ENCODE measurements at regions not wholly inside any gene's neighbourhood (a gene's known extent, or its start where the extent isn't known, plus 50 kb on each side); places are given as distances from the start of the nearest gene placed in this dataset.

GRCh38 chr5:7991125-7991821, 122.3 kb downstream of the MTRR start:
- ChIA-PET CTCF (no interaction called here), POLR2A (no interaction called here), RAD21 (ENCODE audit: low non-redundant PET in 1 of 2, low total read pairs in 2 of 2, uncharacterized antibody in 2 of 2, unreplicated experiment in 2 of 2) (no interaction called here)
- TF ChIP-seq CEBPB (IDR thresholded peaks at IDR 0.05; ENCODE audit: low read depth) (no peak), ZFX (IDR thresholded peaks at IDR 0.05) (no peak), FOSL1 (IDR thresholded peaks at IDR 0.05; ENCODE audit: low read depth) (no peak), SP1 (IDR thresholded peaks at IDR 0.05; ENCODE audit: low read depth) (no peak), RAD21 (IDR thresholded peaks at IDR 0.05; ENCODE audit: low read depth) (no peak), EZH2 (IDR thresholded peaks at IDR 0.05) (no peak), POLR2AphosphoS5 (IDR thresholded peaks at IDR 0.05; ENCODE audit: low read depth, low read length) (no peak), YY1 (IDR thresholded peaks at IDR 0.05; ENCODE audit: extremely low read depth, insufficient replicate concordance, low read depth, low read length) (no peak)
- Histone ChIP-seq H4K20me1 (ENCODE audit: insufficient read depth) (no peaks in the 10 kb centered on the region), H3K27me3 (ENCODE audit: insufficient read depth, low read length) (no peaks in the 10 kb centered on the region), H3K36me3 (ENCODE audit: control insufficient read depth in 1 of 2, insufficient read depth in 2 of 2, low read length in 2 of 2) (no peaks in the 10 kb centered on the region), H3K27ac (ENCODE audit: low read depth, low read length) (no peak overlapping the region), H3K4me1 (ENCODE audit: control insufficient read depth in 1 of 2, insufficient read depth in 2 of 2, low read length in 2 of 2) (0 out of 4 replicates have a peak, but pooled peaks cover 0 to 4% of the 10 kb centered on the region in 2 experiments), H3K4me2 (ENCODE audit: low read length) (peak overlapping the region; percentile 37), H3K9me3 (ENCODE audit: control insufficient read depth in 1 of 2, insufficient read depth in 1 of 2, low read depth in 1 of 2, low read length in 2 of 2) (no peaks in the 10 kb centered on the region), H3K4me3 (replicated peaks in 1 of 2; ENCODE audit: low read depth in 1 of 2, low read length in 2 of 2) (no peak overlapping the region), H3K9ac (ENCODE audit: low read length) (no peak overlapping the region), H3K9me2 (ENCODE audit: insufficient read depth) (no peaks in the 10 kb centered on the region), H2AFZ (ENCODE audit: low read depth, low read length, poor library complexity, severe bottlenecking) (no peak overlapping the region), H3K79me2 (ENCODE audit: insufficient read depth, low read length) (no peaks in the 10 kb centered on the region)
- no TSS peak for BruUV-seq (replicated peaks)
- ATAC-seq (peak; percentile 87), DNase-seq (ENCODE audit: low read depth, low spot score) (no peak)
- intact Hi-C loops (cut with micrococcal nuclease), result no loop called here

- CTCF ChIA-PET, result no interaction called here
- Histone ChIP-seq H3K4me1 (ENCODE audit: control insufficient read depth in 1 of 2, insufficient read depth in 2 of 2, low read length in 2 of 2) (0 out of 4 replicates have a peak, but pooled peaks cover 0 to 4% of the 10 kb centered on the region in 2 experiments), H3K27ac (ENCODE audit: low read depth, low read length) (no peak overlapping the region)
- no peak for TF ChIP-seq ZNF274 (IDR thresholded peaks at IDR 0.05; ENCODE audit: low read depth, low read length)
- no peak for TF ChIP-seq SIN3A (IDR thresholded peaks at IDR 0.05; ENCODE audit: low read depth)
- TF ChIP-seq JUND (IDR thresholded peaks at IDR 0.05), result no peak
- TF ChIP-seq EGR1 (IDR thresholded peaks at IDR 0.05; ENCODE audit: low read depth), result no peak
- no peak for TF ChIP-seq YY1 (IDR thresholded peaks at IDR 0.05; ENCODE audit: extremely low read depth, insufficient replicate concordance, low read depth, low read length)
- no peak for TF ChIP-seq ATF3 (IDR thresholded peaks at IDR 0.05)
- TF ChIP-seq ZFX (IDR thresholded peaks at IDR 0.05), result no peak
- TF ChIP-seq EZH2 (IDR thresholded peaks at IDR 0.05), result no peak
- no peak for TF ChIP-seq TCF7L2 (IDR thresholded peaks at IDR 0.05; ENCODE audit: borderline replicate concordance, extremely low read depth, insufficient read depth, insufficient read length)
- TF ChIP-seq CBX3 (IDR thresholded peaks at IDR 0.05; ENCODE audit: low read depth), result no peak
- no peak for TF ChIP-seq EZH2phosphoT487 (IDR thresholded peaks at IDR 0.05; ENCODE audit: borderline replicate concordance)
- TF ChIP-seq SP1 (IDR thresholded peaks at IDR 0.05; ENCODE audit: low read depth), result no peak
- TF ChIP-seq ZBTB33 (IDR thresholded peaks at IDR 0.05; ENCODE audit: extremely low read depth, insufficient replicate concordance, low read length), result no peak
- TF ChIP-seq SRF (IDR thresholded peaks at IDR 0.05; ENCODE audit: low read depth), result no peak
- TF ChIP-seq RAD21 (IDR thresholded peaks at IDR 0.05; ENCODE audit: low read depth), result no peak
- TF ChIP-seq ELF1 (IDR thresholded peaks at IDR 0.05; ENCODE audit: borderline replicate concordance, low read depth), result no peak
- TF ChIP-seq POLR2A (IDR thresholded peaks at IDR 0.05; ENCODE audit: borderline replicate concordance, extremely low read depth, insufficient read depth, insufficient read length), result no peak
Measured at GRCh38 chr5:7995688-7996294, 126.8 kb downstream of the MTRR start.

More at GRCh38 chr5:7995688-7996294, 126.8 kb downstream of the MTRR start:
- Histone ChIP-seq H3K9me2 (ENCODE audit: insufficient read depth) (no peaks in the 10 kb centered on the region), H4K20me1 (ENCODE audit: insufficient read depth) (no peaks in the 10 kb centered on the region), H3K9me3 (ENCODE audit: control insufficient read depth in 1 of 2, insufficient read depth in 1 of 2, low read depth in 1 of 2, low read length in 2 of 2) (no peaks in the 10 kb centered on the region), H3K36me3 (ENCODE audit: control insufficient read depth in 1 of 2, insufficient read depth in 2 of 2, low read length in 2 of 2) (no peaks in the 10 kb centered on the region), H3K4me2 (ENCODE audit: low read length) (no peak overlapping the region), H3K27me3 (ENCODE audit: insufficient read depth, low read length) (no peaks in the 10 kb centered on the region), H2AFZ (ENCODE audit: low read depth, low read length, poor library complexity, severe bottlenecking) (no peak overlapping the region), H3K79me2 (ENCODE audit: insufficient read depth, low read length) (no peaks in the 10 kb centered on the region), H3K9ac (ENCODE audit: low read length) (no peak overlapping the region), H3K4me3 (replicated peaks in 1 of 2; ENCODE audit: low read depth in 1 of 2, low read length in 2 of 2) (no peak overlapping the region)
- ATAC-seq (no peak), DNase-seq (ENCODE audit: low read depth, low spot score) (no peak)
- ChIA-PET POLR2A (no interaction called here), RAD21 (ENCODE audit: low non-redundant PET in 1 of 2, low total read pairs in 2 of 2, uncharacterized antibody in 2 of 2, unreplicated experiment in 2 of 2) (no interaction called here)
- BruUV-seq (replicated peaks), result no TSS peak
- intact Hi-C loops (cut with micrococcal nuclease), result no loop called here
